ENCODE measurements at regions not wholly inside any gene's neighbourhood (a gene's known extent, or its start where the extent isn't known, plus 50 kb on each side); places are given as distances from the start of the nearest gene placed in this dataset.

DNA sequence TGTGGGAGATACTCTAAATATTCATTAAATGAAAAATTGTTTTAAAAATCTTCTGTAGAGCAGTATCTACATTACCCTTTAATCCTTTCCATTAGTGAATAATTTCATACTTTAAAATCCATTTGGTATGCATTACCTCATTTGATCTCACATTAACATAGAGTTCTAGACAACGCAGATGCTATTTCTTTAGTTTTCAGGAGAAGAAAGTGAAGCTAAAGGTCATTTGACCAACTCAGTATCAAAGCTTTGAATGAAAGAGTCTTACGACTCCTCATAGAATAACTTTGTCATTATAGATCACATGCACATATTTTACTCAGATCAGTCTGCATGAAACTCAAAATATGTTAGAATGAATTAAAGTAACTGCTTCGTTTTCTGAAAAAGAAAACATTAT lies 460.2 kb downstream of the DNAJB9 start:
- no peak for TF ChIP-seq POLR2A (IDR thresholded peaks at IDR 0.05; ENCODE audit: low read depth)
- TF ChIP-seq CTCF (IDR thresholded peaks at IDR 0.05): no peak

Data from esophagus muscularis mucosa (tissue), 3 donors.